K562 (cell line): ENCODE measurements at regions not wholly inside any gene's neighbourhood (a gene's known extent, or its start where the extent isn't known, plus 50 kb on each side); places are given as distances from the start of the nearest gene placed in this dataset.

Source experiments
- ATAC-seq: fragments of 200-7000 bp; cut with Tn5 transposase; 3 replicates; pipeline ENCODE4 v1.9.1; 2020; ENCODE audit warnings: moderate library complexity
- BruUV-seq: library from RNA; stranded (reverse); fragments of 400-500 nt; replicated peaks from 2 replicates; lab custom pipeline; 2021; lab: Mats Ljungman, UMichigan
- CTCF ChIA-PET: fragments of 300-600 bp; formaldehyde crosslinking; extraction: SDS; loops from one replicate; lab custom pipeline; 2021; ENCODE audit warnings: low intra/inter-chr PET ratio; lab: Yijun Ruan, JAX
- POLR2A ChIA-PET: fragments of 300-600, 350-650 bp; sonication (Branson Sonifier 250); formaldehyde crosslinking; extraction: SDS; loops from one replicate; lab custom pipeline; 2021; ENCODE audit warnings: antibody characterized with exemption, inconsistent platforms; lab: Yijun Ruan, JAX
- DNase-seq, 4 experiments: peaks; one replicate each; pipeline versions ENCODE4 v3.0.0 to v3.0.0-alpha.2; 2011 to 2018; ENCODE audit warnings: low spot score in 3 of 4, mixed read lengths in 3 of 4; ENCODE audit errors: extremely low read depth in 1 of 4
- FAIRE-seq: peaks from 2 replicates; lab custom pipeline; 2011; peaks lifted over from hg19 to GRCh38; lab: Jason Lieb, UNC
- H2AFZ ChIP-seq: 2 replicates; pipeline ENCODE4 v1.6.0; 2011; ENCODE audit warnings: low read depth, low read length, control low read depth, inconsistent platforms
- H3K27ac ChIP-seq: fragments of 200-600 bp; 3 replicates; pipeline ENCODE4 v1.8.0; 2011; ENCODE audit warnings: low read depth, mild to moderate bottlenecking, control low read depth, inconsistent platforms, low read length, moderate library complexity, mixed read lengths; ENCODE audit errors: extremely low read depth
- H3K27me3 ChIP-seq, 2 experiments: fragments of 300-600 bp in 1 of 2; 2 replicates in 1 of 2; 3 replicates in 1 of 2; pipeline versions ENCODE4 v1.6.0 to v1.8.0; 2011; ENCODE audit warnings: inconsistent platforms in 2 of 2, low read length in 2 of 2, mild to moderate bottlenecking in 1 of 2, mixed read lengths in 1 of 2, moderate library complexity in 1 of 2; ENCODE audit not compliant: control insufficient read depth in 2 of 2, insufficient read depth in 2 of 2
- H3K36me3 ChIP-seq: fragments of 300-600 bp; 3 replicates; pipeline ENCODE4 v1.8.0; 2011; ENCODE audit warnings: mild to moderate bottlenecking, low read length, inconsistent platforms; ENCODE audit not compliant: control insufficient read depth, insufficient read depth
- H3K4me1 ChIP-seq, 2 experiments: fragments of 200-600 bp in 1 of 2; replicated peaks in 1 of 2; 2 replicates in 1 of 2; 3 replicates in 1 of 2; pipeline versions ENCODE4 v1.5.1 to v1.8.0; 2011; ENCODE audit warnings: inconsistent platforms in 2 of 2, low read length in 2 of 2, mild to moderate bottlenecking in 1 of 2, mixed read lengths in 1 of 2, moderate library complexity in 1 of 2; ENCODE audit not compliant: control insufficient read depth in 2 of 2, insufficient read depth in 2 of 2
- H3K4me2 ChIP-seq: 2 replicates; pipeline ENCODE4 v1.6.1; 2011; ENCODE audit warnings: low read length, control low read depth, inconsistent platforms, mixed read lengths; ENCODE audit not compliant: insufficient read depth
- H3K4me3 ChIP-seq: fragments of 200-600 bp; sonication (generic), shearing (Covaris generic); 2 replicates; pipeline ENCODE4 v1.5.1; 2016; ENCODE audit warnings: control low read depth, inconsistent platforms
- H3K79me2 ChIP-seq: fragments of 200-600 bp; 3 replicates; pipeline ENCODE4 v1.8.0; 2011; ENCODE audit warnings: low read length, inconsistent platforms; ENCODE audit not compliant: control insufficient read depth, insufficient read depth
- H3K9ac ChIP-seq, 2 experiments: 2 replicates each; pipeline versions ENCODE4 v1.6.0 to v1.6.1; 2011; ENCODE audit warnings: low read depth in 2 of 2, low read length in 2 of 2, control low read depth in 1 of 2, inconsistent platforms in 1 of 2, mild to moderate bottlenecking in 1 of 2, mixed read lengths in 1 of 2; ENCODE audit not compliant: insufficient read depth in 1 of 2
- H3K9me1 ChIP-seq: one replicate; pipeline ENCODE4 v1.6.0; 2011; ENCODE audit warnings: inconsistent platforms, mild to moderate bottlenecking, low read length, moderate library complexity; ENCODE audit not compliant: control insufficient read depth, insufficient read depth
- H3K9me3 ChIP-seq: replicated peaks from 2 replicates; pipeline ENCODE4 v1.5.1; 2011; ENCODE audit warnings: low read depth, low read length, inconsistent platforms; ENCODE audit not compliant: control insufficient read depth, insufficient read depth
- H4K20me1 ChIP-seq: replicated peaks from 2 replicates; pipeline ENCODE4 v1.6.1; 2011; ENCODE audit warnings: low read length, inconsistent platforms, mixed read lengths; ENCODE audit not compliant: control insufficient read depth, insufficient read depth
- BCLAF1 ChIP-seq, 2 experiments: fragments of 450-650 bp in 1 of 2; IDR thresholded peaks; 2 replicates each; pipeline ENCODE4 v1.6.1; 2011 to 2017; ENCODE audit warnings: low read depth in 2 of 2, antibody characterized with exemption in 1 of 2, borderline replicate concordance in 1 of 2, low read length in 1 of 2, mild to moderate bottlenecking in 1 of 2, mixed read lengths in 1 of 2; ENCODE audit not compliant: control insufficient read depth in 1 of 2
- CAMTA2 ChIP-seq: fragments of 250-450 bp; sonication (Bioruptor Pico); conservative IDR thresholded peaks from 2 replicates; pipeline ENCODE4 v1.5.1; 2022
- CLOCK ChIP-seq: fragments of 250-450 bp; sonication (Bioruptor Pico); IDR thresholded peaks from 2 replicates; pipeline ENCODE4 v1.4.0; 2020; ENCODE audit warnings: mild to moderate bottlenecking, moderate library complexity, borderline replicate concordance
- E2F3 ChIP-seq: fragments of 250-450 bp; sonication (Bioruptor Pico); IDR thresholded peaks from 2 replicates; pipeline ENCODE4 v1.4.0; 2020; ENCODE audit warnings: mild to moderate bottlenecking
- EP300 ChIP-seq: IDR thresholded peaks from 2 replicates; pipeline ENCODE4 v1.6.1; 2012; ENCODE audit warnings: low read length, improper control_type of control experiment
- JUN ChIP-seq, 2 experiments: sonication (generic) in 1 of 2; formaldehyde crosslinking in 1 of 2; IDR thresholded peaks; 2 replicates each; pipeline versions ENCODE4 v1.6.1 to v1.8.0; 2012 to 2022; ENCODE audit warnings: borderline replicate concordance in 2 of 2, mild to moderate bottlenecking in 2 of 2, improper control_type of control experiment in 1 of 2, low read depth in 1 of 2, low read length in 1 of 2, missing genetic modification reagents in 1 of 2
- NCOR1 ChIP-seq: fragments of 450-650 bp; IDR thresholded peaks from 2 replicates; pipeline ENCODE4 v1.6.1; 2016; ENCODE audit warnings: mild to moderate bottlenecking, moderate library complexity
- TEAD1 ChIP-seq, 2 experiments: fragments of 450-650 bp in 1 of 2; sonication (generic) in 1 of 2; formaldehyde crosslinking; IDR thresholded peaks; 2 replicates each; pipeline versions ENCODE4 v1.4.0 to v1.8.0; 2020 to 2022; ENCODE audit warnings: mild to moderate bottlenecking in 2 of 2, missing genetic modification reagents in 1 of 2
- WGBS: fragments of 100-300 bp; shearing (Covaris generic); methylation state at CpG from one replicate; pipeline ENCODE4 v1.1.6; 2016; ENCODE audit warnings: low coverage, mixed read lengths; ENCODE audit not compliant: insufficient coverage; ENCODE audit errors: missing lambda C conversion rate; 5-methylcytosine and 5-hydroxymethylcytosine counted together
- in situ Hi-C: fragments of 300-500 bp; cut with MboI; formaldehyde crosslinking; loops from 4 replicates; pipeline ENCODE4 v1.15.0; 2018; ENCODE audit warnings: inconsistent platforms, mixed read lengths
- intact Hi-C: fragments of 100-400 bp; cut with micrococcal nuclease; formaldehyde crosslinking; loops from 2 replicates; pipeline ENCODE4 v1.14.2; 2022

GRCh38 chr11:28636566-28636965 is 528.4 kb downstream of the METTL15 start (continued):
- no peak for TF ChIP-seq NCOR1
- no peak for TF ChIP-seq JUN (IDR thresholded peaks at IDR 0.05; ENCODE audit: borderline replicate concordance, low read depth, low read length)
- TF ChIP-seq JUN (CRISPR knock-in tag; IDR thresholded peaks at IDR 0.05; ENCODE audit: borderline replicate concordance) = no peak
- TF ChIP-seq TEAD1 (CRISPR knock-in tag; IDR thresholded peaks at IDR 0.05) = no peak
- no peak for TF ChIP-seq CLOCK (CRISPR knock-in tag)
- TF ChIP-seq EP300 = no peak

- Histone ChIP-seq H3K9me1 (no peaks in the 10 kb centered on the region), H3K79me2 (no peaks in the 10 kb centered on the region), H3K4me2 (no peak overlapping the region), H3K9me3 (no peaks in the 10 kb centered on the region), H4K20me1 (no peaks in the 10 kb centered on the region), H3K4me3 (no peak overlapping the region), H3K36me3 (no peaks in the 10 kb centered on the region), H3K27ac (no peak overlapping the region), H3K4me1 (no peaks in the 10 kb centered on the region), H3K27me3 (no peaks in the 10 kb centered on the region), H2AFZ (no peak overlapping the region), H3K9ac (no peak overlapping the region)
- CTCF ChIA-PET = no interaction called here
- no peak for FAIRE-seq
- no TSS peak for BruUV-seq
- in situ Hi-C loops = no loop called here
- no peak for ATAC-seq
- no peak for DNase-seq
- 10% methylated on average over 3 of the region's 4 CpGs for WGBS
- POLR2A ChIA-PET = no interaction called here
- intact Hi-C loops = no loop called here
- TF ChIP-seq BCLAF1 (IDR thresholded peaks at IDR 0.05; ENCODE audit: borderline replicate concordance in 1 of 2, control insufficient read depth in 1 of 2, low read depth in 2 of 2, low read length in 1 of 2) = no peak
- TF ChIP-seq CAMTA2 (CRISPR knock-in tag) = no peak
- no peak for TF ChIP-seq E2F3
Observed at GRCh38 chr11:28636033-28636432, 527.8 kb downstream of the METTL15 start.
